HG02852 (cell line): ENCODE measurements at regions not wholly inside any gene's neighbourhood (a gene's known extent, or its start where the extent isn't known, plus 50 kb on each side); places are given as distances from the start of the nearest gene placed in this dataset.

Source experiments
- ATAC-seq: cut with Tn5 transposase; IDR thresholded peaks from one replicate; pipeline ENCODE4 v1.9.1; 2021; ENCODE audit warnings: mild to moderate bottlenecking, moderate library complexity; ENCODE audit not compliant: unreplicated experiment

DNA sequence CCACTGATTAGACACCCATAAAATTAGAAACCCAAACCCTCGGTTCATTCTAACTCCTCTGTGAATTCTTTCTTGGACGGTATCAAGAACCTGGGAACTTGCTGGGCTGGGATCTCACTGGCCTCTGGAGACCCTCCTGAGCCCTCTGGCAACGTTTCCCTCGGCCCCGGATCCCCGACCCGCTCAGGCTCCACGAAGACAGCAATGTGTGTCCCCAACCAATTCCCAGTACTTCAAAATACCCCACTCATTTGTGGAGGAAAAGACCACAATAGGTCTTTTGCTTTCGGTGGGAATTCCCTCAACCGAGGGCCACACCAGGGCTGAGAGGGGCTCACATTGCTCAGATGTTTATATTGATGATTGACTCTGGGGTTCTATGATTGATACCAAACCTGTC is 117.9 kb upstream of the PRR20G start:
- ATAC-seq = no peak

GRCh38 chr3:127405010-127405598 is 117.3 kb upstream of the PRR20G start:
- ATAC-seq = no peak

- ATAC-seq = no peak
These were observed 116.6 kb upstream of the PRR20G start for GRCh38 chr3:127404221-127405009.

DNA sequence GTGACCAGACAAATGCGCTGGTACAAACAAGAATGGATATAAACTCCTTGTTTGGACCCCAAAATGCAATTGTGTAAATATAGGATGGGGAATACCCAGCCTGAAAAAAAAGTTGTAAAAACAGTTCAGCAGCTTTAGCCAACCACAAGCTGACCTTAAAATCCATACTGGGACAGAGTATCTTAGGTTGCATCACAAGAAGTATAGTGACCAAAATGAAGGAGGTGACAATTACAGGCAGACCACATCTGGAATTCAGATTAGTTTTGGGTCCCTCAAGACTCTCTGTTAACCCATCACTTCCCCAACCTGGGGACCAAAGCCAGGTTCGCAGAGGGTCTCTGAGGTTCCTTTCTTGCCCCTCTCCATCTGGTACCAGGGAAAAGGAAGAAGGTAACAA is 115.9 kb upstream of the PRR20G start:
- no peak for ATAC-seq

DNA sequence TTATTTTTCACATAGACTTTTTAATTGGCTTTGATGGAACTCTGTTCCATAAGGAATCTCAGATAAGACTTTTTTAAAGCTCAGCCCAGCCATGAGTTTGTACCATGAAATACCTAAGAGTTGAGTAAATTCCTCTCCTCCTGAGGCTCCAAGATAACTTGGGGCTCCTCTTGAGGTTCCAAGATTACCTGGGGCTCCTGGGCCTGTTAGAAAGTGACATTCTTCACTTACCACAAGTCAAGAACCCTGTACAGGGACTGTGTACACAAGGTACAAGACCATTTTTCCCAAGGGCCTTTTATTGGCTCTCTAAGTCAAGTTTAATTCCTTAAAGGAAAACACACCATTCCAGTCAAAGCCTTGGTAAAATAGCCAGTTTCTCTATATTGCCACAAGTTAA is 111.3 kb upstream of the PRR20G start:
- ATAC-seq = no peak

- no peak for ATAC-seq
These were observed 108.6 kb upstream of the PRR20G start for GRCh38 chr3:127396473-127396872.

DNA sequence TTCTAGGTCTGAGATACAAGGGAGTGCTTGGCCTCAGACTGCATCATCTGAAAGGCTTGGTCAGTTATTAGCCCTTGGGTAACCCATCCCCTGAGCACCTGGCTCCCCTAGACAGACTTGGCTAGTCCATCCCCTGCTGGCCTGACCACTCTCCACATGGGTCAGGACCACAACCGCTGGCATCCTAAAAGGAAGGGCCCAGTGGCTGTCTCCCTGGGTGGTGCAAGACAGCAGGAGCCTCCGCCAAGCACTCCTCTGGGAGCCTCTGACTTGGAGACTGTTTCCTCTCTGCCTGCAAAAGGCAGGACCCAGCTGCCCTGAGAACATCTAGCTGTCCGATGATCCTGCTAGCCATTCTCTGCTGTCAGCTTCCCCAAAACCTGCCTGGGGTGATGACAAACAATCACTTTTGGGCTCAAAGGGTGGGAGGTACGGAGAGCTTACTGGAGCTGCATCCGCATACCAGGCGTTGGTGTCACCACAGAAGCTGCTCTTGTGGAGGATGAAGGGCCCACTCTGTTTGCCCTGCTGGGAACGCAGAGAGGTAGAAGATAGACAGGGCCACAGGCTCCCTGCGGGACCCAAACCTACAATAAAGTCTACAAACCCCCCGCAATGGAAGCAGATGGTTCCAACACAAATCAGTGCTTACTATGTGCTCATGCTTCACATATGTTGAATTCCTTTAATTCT is 108.0 kb upstream of the PRR20G start:
- no peak for ATAC-seq

- no peak for ATAC-seq
These were observed 107.3 kb upstream of the PRR20G start for GRCh38 chr3:127394984-127395662.

DNA sequence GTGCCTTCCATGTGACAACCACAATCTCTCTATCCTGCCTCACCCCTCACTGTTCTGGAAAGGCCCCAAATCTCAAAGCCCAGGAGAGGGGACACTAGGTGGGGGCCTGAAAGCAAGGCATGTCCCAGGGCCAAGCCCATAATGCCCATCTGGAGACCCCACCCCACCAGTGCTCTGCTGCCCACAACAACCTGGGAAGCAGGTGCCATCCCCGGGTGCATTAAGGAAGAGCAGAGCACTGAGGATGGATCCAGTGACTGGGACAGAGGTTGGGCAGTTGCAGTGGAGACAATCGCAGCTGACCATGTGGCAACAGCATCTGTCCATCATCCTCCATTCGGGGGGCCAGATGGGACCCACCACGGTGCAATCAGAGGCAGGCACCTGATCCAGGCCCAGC is 106.2 kb upstream of the PRR20G start:
- ATAC-seq = no peak

- ATAC-seq = no peak
These were observed 105.4 kb upstream of the PRR20G start for GRCh38 chr3:127393131-127393820.

- ATAC-seq = no peak
These were observed 104.3 kb upstream of the PRR20G start for GRCh38 chr3:127392156-127392490.

DNA sequence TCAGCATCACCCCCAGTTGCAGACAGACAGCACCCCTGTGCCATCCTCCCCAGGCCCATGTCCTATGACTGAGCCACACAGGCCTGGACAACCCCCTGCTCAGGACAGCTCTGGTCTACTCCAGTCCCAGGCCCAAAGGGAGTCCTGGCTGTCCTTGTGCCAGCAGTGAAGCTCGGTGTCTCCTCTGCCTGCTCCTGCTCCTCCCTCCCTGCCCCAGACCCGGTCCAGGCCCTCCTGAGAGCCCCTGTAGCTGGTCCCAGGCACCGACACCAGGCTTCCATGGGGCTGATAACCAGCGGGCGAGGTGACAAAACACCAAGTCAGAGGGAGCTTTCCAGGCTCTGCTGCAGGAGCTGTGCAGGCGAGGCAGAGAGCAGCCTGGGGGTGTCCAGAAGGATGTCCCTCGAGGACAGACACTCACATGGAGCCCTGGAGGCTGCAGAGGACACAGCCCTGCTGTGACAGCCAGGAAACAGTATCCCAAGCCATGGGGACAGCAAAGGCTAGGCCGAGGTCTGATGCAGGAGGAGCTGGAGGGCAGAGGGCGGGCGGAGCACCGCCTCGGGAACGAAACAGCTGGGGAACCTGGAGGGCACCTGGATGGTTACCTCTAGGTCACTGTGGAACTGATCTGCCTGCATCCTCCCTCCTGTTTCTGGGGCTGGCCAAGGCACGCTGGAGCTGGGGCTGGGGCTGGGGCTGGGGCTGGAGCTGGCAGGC is 103.8 kb upstream of the PRR20G start:
- no peak for ATAC-seq

DNA sequence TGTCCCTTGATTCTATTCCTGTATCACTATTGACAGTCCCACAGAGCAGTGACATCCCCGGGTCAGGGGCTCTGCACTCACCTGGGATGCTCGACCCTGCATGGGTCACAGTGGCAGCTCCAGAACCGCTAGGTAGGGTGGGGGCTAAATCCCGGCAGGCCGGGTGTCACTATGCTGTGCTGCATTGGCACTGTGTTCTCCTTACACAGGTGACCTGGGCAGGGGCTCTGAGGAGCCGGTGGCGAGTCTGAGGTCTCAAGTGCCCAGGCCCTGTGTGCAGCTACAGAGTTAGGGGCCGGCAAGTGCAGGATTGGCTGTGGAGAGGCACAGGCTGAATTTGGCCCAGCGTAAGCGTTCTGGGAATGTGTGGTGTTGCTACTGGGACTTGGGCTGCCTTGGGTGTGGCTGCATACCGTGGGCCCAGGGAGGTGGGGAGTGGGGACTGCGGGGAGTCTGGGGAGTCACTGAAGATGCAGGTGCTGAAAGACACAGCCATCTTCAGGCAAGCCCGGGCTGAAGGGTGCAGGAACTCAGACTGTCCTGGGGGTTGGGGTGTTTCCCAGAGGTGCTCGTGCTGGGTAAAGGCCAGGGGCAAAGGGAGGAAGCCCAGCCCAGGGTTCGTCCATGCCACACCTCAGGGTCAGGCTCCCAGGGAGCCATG is 102.6 kb upstream of the PRR20G start:
- ATAC-seq = no peak

DNA sequence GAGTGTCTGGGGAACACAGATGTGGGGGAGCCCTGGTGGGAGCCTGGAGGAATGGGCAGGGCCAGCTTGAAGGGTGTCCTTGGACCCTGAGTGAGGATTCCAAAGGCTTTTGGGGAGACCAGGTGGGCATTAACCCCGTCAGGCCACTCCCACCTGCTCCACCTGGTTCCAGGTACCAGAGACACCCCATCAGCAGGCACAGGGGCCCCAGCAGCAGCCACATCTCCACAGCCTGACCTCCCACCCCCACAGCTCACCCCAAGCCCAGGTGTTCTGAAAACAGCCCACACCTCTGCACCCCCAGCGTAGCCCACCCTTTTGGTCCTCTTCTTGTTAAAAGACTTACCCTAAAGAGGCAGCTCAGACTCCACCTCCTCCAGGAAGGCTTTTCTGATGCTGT is 102.1 kb upstream of the PRR20G start:
- no peak for ATAC-seq

DNA sequence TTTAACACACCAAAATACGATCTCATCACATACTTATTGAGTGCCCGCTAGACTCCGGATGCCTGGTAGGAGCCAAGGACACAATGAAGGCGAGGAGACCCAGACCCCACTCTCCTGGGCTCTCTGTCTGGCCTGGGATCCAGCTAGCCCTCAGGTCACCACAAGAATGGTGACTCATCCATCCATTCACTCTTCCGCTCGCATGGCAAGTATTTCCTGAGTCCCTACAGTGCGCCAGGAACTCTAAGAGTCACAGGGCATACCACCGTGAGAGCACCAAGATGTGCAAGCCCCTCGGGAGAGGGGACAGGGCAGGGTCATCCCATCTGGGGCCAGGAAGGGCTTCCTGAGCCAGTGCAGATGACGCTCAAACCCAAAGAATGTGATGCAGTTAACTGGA is 101.6 kb upstream of the PRR20G start:
- no peak for ATAC-seq

GRCh38 chr3:127388427-127388826 is 100.6 kb upstream of the PRR20G start:
- no peak for ATAC-seq

DNA sequence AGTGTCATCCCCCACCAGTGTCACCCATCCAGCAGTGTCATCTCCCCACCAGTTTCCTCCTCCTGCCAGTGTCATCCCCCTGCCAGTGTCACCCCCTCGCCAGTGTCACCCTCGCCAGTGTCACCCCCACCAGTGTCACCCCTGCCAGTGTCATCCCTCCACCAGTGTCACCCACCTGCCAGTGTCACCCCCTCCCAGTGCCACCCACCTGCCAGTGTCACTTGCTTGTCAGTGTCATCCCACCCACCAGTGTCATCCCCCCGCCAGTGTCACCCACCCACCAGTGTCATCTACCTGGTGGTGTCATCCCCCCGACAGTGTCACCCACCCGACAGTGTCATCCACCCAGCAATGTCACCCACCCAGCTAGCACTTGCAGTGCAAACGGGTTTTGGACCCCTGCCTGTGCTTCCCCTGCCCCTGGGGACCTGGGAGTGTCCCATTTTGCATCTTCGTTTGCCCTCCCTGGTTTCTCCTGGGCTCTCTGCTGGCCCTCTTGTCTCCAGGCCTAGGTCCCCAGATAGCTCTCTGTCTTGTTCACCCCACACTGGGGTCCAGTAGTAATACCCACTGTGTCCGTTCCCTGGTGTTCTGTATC is 99.8 kb upstream of the PRR20G start:
- ATAC-seq = no peak

- ATAC-seq = no peak
These were observed 99.3 kb upstream of the PRR20G start for GRCh38 chr3:127387119-127387518.

- no peak for ATAC-seq
These were observed 98.6 kb upstream of the PRR20G start for GRCh38 chr3:127386490-127386889.

GRCh38 chr3:127385540-127385870 is 97.7 kb upstream of the PRR20G start:
- ATAC-seq = no peak
